ENCODE measurements at regions not wholly inside any gene's neighbourhood (a gene's known extent, or its start where the extent isn't known, plus 50 kb on each side); places are given as distances from the start of the nearest gene placed in this dataset.
A peak's percentile ranks its signal among the peaks of the same experiment; 100 is the strongest.

- Histone ChIP-seq H3K4me1 (ENCODE audit: insufficient read depth) (no peaks in the 10 kb centered on the region), H3K27ac (ENCODE audit: low read depth) (no peak overlapping the region), H3K36me3 (ENCODE audit: insufficient read depth) (no peaks in the 10 kb centered on the region), H3K4me3 (ENCODE audit: low read depth, low read length) (no peak overlapping the region)
- DNase-seq (ENCODE audit: extremely low spot score), result no peak
- 88% methylated on average over 3 of the region's 3 CpGs for WGBS
Measured at GRCh38 chr2:64328756-64329155, 125.2 kb upstream of the LGALSL start.

- Histone ChIP-seq H3K36me3 (ENCODE audit: insufficient read depth) (no peaks in the 10 kb centered on the region), H3K27ac (ENCODE audit: low read depth) (no peak overlapping the region), H3K4me3 (ENCODE audit: low read depth, low read length) (no peak overlapping the region), H3K4me1 (ENCODE audit: insufficient read depth) (no peaks in the 10 kb centered on the region)
- 20% methylated on average over 2 of the region's 2 CpGs for WGBS
- no peak for DNase-seq (ENCODE audit: extremely low spot score)
Measured at GRCh38 chr2:64329848-64330247, 124.1 kb upstream of the LGALSL start.

- Histone ChIP-seq H3K27ac (ENCODE audit: low read depth) (no peak overlapping the region), H3K4me1 (ENCODE audit: insufficient read depth) (no peaks in the 10 kb centered on the region), H3K4me3 (ENCODE audit: low read depth, low read length) (no peak overlapping the region), H3K36me3 (ENCODE audit: insufficient read depth) (no peaks in the 10 kb centered on the region)
- 11% methylated on average over 10 of the region's 10 CpGs for WGBS
- DNase-seq (ENCODE audit: extremely low spot score), result peak; percentile 84
Measured at GRCh38 chr2:64330281-64331113, 123.5 kb upstream of the LGALSL start.

GRCh38 chr2:64331114-64331645 is 122.8 kb upstream of the LGALSL start:
- H3K27ac ChIP-seq (ENCODE audit: low read depth), result no peak overlapping the region
- H3K4me3 ChIP-seq (ENCODE audit: low read depth, low read length), result no peak overlapping the region
- DNase-seq (ENCODE audit: extremely low spot score), result no peak
- WGBS, result 47% methylated on average over 6 of the region's 6 CpGs
- H3K4me1 ChIP-seq (ENCODE audit: insufficient read depth), result no peaks in the 10 kb centered on the region
- H3K36me3 ChIP-seq (ENCODE audit: insufficient read depth), result no peaks in the 10 kb centered on the region

- no peak for DNase-seq (ENCODE audit: extremely low spot score)
- Histone ChIP-seq H3K4me1 (ENCODE audit: insufficient read depth) (no peaks in the 10 kb centered on the region), H3K27ac (ENCODE audit: low read depth) (no peak overlapping the region), H3K4me3 (ENCODE audit: low read depth, low read length) (no peak overlapping the region), H3K36me3 (ENCODE audit: insufficient read depth) (no peaks in the 10 kb centered on the region)
- 86% methylated on average over 8 of the region's 8 CpGs for WGBS
Measured at GRCh38 chr2:64331849-64332699, 121.9 kb upstream of the LGALSL start.

GRCh38 chr2:64336171-64336570 is 117.8 kb upstream of the LGALSL start:
- Histone ChIP-seq H3K4me1 (ENCODE audit: insufficient read depth) (no peaks in the 10 kb centered on the region), H3K36me3 (ENCODE audit: insufficient read depth) (no peaks in the 10 kb centered on the region), H3K27ac (ENCODE audit: low read depth) (no peak overlapping the region), H3K4me3 (ENCODE audit: low read depth, low read length) (no peak overlapping the region)
- no peak for DNase-seq (ENCODE audit: extremely low spot score)
- 94% methylated on average over 1 of the region's 1 CpG for WGBS

GRCh38 chr2:64337314-64337713 is 116.6 kb upstream of the LGALSL start:
- H3K27ac ChIP-seq (ENCODE audit: low read depth), result no peak overlapping the region
- no peaks in the 10 kb centered on the region for H3K4me1 ChIP-seq (ENCODE audit: insufficient read depth)
- 95% methylated on average over 3 of the region's 3 CpGs for WGBS
- H3K4me3 ChIP-seq (ENCODE audit: low read depth, low read length), result no peak overlapping the region
- no peak for DNase-seq (ENCODE audit: extremely low spot score)
- H3K36me3 ChIP-seq (ENCODE audit: insufficient read depth), result no peaks in the 10 kb centered on the region

- Histone ChIP-seq H3K36me3 (ENCODE audit: insufficient read depth) (no peaks in the 10 kb centered on the region), H3K4me3 (ENCODE audit: low read depth, low read length) (no peak overlapping the region), H3K27ac (ENCODE audit: low read depth) (no peak overlapping the region), H3K4me1 (ENCODE audit: insufficient read depth) (no peaks in the 10 kb centered on the region)
- no peak for DNase-seq (ENCODE audit: extremely low spot score)
- 94% methylated on average over 4 of the region's 4 CpGs for WGBS
Measured at GRCh38 chr2:64338108-64338507, 115.9 kb upstream of the LGALSL start.

- no peak overlapping the region for H3K4me3 ChIP-seq (ENCODE audit: low read depth, low read length)
- 82% methylated on average over 5 of the region's 5 CpGs for WGBS
Measured at GRCh38 chr2:64338910-64339500, 115.0 kb upstream of the LGALSL start.

GRCh38 chr2:64341461-64341860 is 112.5 kb upstream of the LGALSL start:
- no peak overlapping the region for H3K4me3 ChIP-seq (ENCODE audit: low read depth, low read length)
- H3K36me3 ChIP-seq (ENCODE audit: insufficient read depth), result no peaks in the 10 kb centered on the region
- H3K4me1 ChIP-seq (ENCODE audit: insufficient read depth), result no peaks in the 10 kb centered on the region
- no peak for DNase-seq (ENCODE audit: extremely low spot score)
- H3K27ac ChIP-seq (ENCODE audit: low read depth), result no peak overlapping the region
- 91% methylated on average over 6 of the region's 6 CpGs for WGBS

More at GRCh38 chr2:64338910-64339500, 115.0 kb upstream of the LGALSL start:
- no peaks in the 10 kb centered on the region for H3K4me1 ChIP-seq (ENCODE audit: insufficient read depth)
- no peak overlapping the region for H3K27ac ChIP-seq (ENCODE audit: low read depth)
- no peaks in the 10 kb centered on the region for H3K36me3 ChIP-seq (ENCODE audit: insufficient read depth)
- DNase-seq (ENCODE audit: extremely low spot score), result no peak

GRCh38 chr2:64342195-64343099 is 111.5 kb upstream of the LGALSL start:
- WGBS, result 90% methylated on average over 6 of the region's 6 CpGs
- Histone ChIP-seq H3K27ac (ENCODE audit: low read depth) (no peak overlapping the region), H3K4me3 (ENCODE audit: low read depth, low read length) (no peak overlapping the region), H3K36me3 (ENCODE audit: insufficient read depth) (no peaks in the 10 kb centered on the region), H3K4me1 (ENCODE audit: insufficient read depth) (no peaks in the 10 kb centered on the region)
- DNase-seq (ENCODE audit: extremely low spot score), result no peak

- H3K27ac ChIP-seq (ENCODE audit: low read depth), result no peak overlapping the region
- 13% methylated on average over 1 of the region's 1 CpG for WGBS
- no peak for DNase-seq (ENCODE audit: extremely low spot score)
- no peaks in the 10 kb centered on the region for H3K4me1 ChIP-seq (ENCODE audit: insufficient read depth)
- H3K4me3 ChIP-seq (ENCODE audit: low read depth, low read length), result no peak overlapping the region
- no peaks in the 10 kb centered on the region for H3K36me3 ChIP-seq (ENCODE audit: insufficient read depth)
Measured at GRCh38 chr2:64344999-64345576, 108.9 kb upstream of the LGALSL start.
